ENCODE measurements at regions not wholly inside any gene's neighbourhood (a gene's known extent, or its start where the extent isn't known, plus 50 kb on each side); places are given as distances from the start of the nearest gene placed in this dataset.
"Not testable (repeated sequence)": the region's sequence is repeated elsewhere in the genome, so short reads cannot be mapped to it uniquely, and the experiment has no call there.

DNA sequence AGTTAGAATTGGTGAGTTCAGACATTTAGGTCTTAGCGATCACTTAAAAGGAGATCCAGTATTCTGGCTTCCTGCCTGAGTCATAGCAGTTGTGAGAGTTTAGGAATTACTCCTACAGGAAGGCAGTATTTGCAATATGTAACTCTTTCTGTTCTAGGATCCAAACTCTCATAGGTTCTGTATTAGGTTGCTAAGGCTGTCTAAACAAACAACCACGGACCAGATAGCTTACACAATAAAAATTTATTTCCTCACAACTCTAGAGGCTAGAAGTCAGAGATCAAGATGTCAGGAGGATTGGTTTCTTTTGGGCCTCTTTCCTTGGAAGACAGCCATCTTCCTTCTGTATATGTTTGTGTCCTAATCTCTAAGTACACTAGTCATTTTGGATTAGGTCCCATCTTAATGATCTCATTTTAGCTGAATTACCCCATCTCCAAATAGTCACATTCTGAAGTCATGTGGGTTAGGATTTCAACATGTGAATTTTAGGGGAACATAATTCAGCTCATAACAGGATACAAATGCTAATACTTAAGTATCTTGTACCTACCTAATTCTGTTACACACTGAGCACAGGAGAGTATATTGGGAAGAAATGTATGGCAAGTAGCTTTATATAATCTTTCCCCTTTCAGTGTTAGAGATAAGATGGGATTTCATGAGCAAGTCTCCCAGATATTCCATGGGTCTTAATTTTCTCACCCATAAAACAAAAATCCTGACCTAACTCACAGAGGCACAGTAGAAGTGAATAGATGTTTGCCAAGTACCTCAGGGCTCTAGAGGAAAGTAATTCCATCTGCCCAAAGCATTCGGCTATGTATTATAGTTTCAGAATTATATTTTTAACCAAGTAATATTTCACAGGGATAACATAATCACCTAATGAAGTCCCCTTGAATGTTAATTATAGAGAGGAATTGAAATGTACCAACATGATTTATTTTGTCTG is 144.4 kb downstream of the PTBP2 start:
- no peak for DNase-seq

DNA sequence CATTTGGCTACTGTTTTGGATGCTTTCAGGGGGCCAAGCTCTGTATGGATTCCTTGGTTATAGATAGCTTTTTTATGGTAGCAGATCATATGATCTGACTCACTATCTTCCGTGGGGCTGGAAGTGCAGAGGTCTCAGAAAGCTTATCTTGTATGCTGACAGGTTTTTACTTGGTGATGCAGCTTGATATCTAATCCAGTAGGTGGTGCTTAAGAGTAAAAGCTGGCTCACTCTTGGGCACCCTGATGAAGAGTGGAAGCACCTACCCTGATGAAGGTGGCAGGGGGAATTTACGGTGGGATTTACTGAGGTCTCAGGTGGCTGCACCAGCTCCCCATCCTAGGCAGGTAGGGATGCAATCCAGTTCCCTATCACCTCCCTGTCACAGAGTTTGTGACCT is 151.2 kb downstream of the PTBP2 start:
- no peak for DNase-seq

GRCh38 chr1:96878640-96879039 is 157.1 kb downstream of the PTBP2 start:
- no peak for DNase-seq

- DNase-seq: no peak
Measured at GRCh38 chr1:96880626-96881025, 159.0 kb downstream of the PTBP2 start.

DNA sequence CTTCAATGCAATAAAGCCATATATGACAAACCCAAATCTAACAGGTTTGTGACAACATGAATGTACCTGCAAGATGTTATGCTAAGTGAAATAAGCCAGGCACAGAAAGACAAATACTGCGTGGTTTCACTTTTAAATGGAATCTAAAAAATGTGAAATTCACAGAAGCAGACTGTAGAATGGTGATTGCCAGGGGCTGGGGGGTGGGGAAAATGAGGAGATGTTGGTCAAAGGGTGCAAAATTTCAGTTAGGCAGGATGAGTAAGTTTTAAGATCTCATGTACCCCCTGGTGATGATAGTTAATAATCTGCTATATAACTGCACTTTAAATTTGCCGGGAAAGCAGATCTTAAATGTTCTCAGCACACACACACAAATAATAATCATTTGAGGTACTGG is 160.5 kb downstream of the PTBP2 start:
- no peak for DNase-seq

DNA sequence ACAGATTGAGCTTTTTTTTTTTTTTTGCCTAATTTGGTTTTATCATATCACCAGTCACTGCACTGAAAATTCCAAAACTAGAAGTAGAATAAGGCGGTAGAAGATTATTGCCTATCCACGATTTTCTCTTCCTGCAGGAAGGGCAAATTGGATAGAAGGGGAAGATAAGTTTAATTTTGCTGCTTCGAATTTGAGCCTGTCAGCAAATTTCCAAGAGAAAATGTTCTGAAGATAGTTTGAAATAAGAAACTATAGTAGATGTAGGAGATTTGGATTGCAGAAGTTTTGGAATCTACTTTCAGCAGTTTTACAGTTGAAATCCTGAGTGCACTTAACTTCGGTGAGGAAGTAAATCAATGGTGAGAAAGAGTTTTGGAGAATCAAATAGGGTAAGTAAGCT is 164.9 kb downstream of the PTBP2 start:
- no peak for DNase-seq

DNA sequence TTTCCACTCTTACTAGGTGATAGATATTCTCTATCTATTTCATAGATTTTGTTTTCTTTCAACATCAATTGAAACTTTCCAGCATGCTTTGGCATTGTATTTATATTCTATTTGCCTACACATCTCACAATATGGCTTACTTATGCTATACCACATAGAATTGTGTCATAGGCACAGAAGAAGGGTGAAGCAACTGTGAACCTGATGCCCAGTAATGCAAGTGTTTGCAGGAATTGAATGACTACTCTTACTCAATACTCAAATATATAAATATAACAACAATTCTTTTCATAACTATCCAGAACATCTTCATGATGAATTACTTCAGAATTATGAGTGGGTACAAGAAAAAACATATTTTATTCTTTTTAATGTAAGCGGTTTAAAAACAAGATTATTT is 165.9 kb downstream of the PTBP2 start:
- no peak for DNase-seq

GRCh38 chr1:96901783-96902363 is 180.3 kb downstream of the PTBP2 start:
- DNase-seq: no peak

GRCh38 chr1:96912248-96912647 is 190.7 kb downstream of the PTBP2 start:
- no peak for DNase-seq

GRCh38 chr1:96915701-96916100 is 194.1 kb downstream of the PTBP2 start:
- DNase-seq: not testable (repeated sequence)

DNA sequence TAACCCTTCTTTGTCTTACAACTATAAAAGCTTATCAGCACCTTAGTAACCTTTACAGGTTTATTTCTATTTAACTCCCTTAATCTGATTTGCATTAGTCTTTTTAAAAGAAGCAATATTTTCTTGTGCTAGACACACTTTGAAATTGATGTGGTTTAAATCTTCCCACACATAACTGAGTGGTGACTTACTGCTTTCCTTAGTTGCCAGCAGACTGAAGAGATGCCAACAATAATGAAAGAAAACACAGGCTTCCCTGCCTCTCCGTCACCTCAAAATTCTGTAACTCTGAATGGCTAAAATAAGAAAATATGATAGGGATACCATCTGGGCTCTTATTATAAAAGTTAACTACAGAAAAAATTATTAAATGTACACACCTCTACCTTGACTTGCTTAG is 196.8 kb downstream of the PTBP2 start:
- DNase-seq: no peak

- DNase-seq: no peak
Measured at GRCh38 chr1:96922181-96922580, 200.6 kb downstream of the PTBP2 start.

DNA sequence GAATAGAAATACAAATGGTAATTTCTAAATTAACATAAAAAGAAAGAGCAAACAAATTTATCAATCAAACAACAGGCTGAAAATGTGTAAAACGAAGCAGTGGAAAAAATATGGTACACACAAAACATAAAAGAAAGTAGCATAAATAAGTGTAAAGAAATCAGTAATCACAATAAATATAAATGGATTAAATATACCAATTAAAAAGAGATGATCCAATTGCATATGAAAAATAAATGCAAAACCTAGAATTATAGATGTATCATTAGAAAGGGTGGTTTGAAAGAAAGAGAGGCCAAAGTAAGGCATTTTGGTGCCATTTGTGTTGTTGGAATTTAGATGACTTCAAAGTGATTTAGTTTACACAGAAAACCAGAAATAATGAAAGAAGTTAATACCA is 202.2 kb downstream of the PTBP2 start:
- DNase-seq: no peak

DNA sequence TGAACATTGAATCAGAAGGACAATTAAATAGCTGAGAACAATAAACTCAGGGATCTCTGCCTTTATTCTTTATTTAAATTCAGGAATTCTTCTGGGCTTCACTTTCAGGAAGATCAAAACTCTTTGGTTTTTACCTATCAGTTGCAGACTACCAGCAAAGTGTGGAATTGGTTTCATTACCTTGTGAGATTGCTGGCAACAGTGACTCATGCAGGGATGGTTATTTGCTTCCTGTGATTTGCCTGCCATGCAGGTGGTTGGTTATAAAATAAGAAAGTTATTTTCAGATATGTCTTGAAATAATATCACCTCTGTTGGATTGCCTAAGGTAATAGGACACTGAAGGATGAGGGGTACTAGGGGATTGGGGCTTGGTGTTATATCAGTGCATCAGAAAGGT is 204.6 kb downstream of the PTBP2 start:
- no peak for DNase-seq

- no peak for DNase-seq
Measured at GRCh38 chr1:96927125-96927524, 205.5 kb downstream of the PTBP2 start.

DNA sequence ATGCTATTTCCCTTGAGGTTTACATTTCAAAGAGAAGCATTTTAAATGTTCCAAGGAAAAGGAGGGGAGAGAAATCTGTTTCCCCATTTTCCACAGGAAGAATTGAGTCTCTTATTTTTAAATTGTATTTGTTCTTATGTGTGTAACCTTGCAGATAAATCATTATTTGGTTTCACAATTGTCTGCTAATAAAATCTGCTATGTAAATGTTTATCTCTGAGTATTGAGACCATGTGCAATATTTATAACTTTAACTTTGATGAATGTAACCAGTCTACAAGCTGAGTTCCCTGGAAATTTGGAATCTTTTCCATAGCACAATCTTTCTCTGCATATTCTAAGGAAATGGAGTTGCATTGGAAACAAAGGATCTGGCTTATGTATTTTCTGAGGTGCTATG is 209.6 kb downstream of the PTBP2 start:
- DNase-seq: no peak

DNA sequence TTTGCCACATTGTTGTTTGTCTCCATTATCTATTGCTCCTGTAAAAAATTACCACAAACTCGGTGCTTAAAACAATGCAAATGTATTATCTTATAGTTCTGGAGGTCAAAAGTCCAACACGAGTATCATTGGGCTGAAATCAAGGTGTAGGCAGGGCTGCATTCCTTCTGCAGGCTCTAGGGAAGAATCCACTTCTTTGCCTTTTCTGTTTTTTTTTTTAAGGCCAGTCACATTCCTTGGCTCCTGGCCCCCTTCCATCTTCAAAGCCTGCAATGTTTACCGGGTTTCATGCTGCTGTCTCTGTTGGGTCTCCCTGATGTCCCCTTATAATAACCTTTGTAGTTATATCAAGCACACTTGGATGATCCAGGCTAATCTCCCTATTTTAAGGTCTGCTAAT is 212.7 kb downstream of the PTBP2 start:
- no peak for DNase-seq

DNA sequence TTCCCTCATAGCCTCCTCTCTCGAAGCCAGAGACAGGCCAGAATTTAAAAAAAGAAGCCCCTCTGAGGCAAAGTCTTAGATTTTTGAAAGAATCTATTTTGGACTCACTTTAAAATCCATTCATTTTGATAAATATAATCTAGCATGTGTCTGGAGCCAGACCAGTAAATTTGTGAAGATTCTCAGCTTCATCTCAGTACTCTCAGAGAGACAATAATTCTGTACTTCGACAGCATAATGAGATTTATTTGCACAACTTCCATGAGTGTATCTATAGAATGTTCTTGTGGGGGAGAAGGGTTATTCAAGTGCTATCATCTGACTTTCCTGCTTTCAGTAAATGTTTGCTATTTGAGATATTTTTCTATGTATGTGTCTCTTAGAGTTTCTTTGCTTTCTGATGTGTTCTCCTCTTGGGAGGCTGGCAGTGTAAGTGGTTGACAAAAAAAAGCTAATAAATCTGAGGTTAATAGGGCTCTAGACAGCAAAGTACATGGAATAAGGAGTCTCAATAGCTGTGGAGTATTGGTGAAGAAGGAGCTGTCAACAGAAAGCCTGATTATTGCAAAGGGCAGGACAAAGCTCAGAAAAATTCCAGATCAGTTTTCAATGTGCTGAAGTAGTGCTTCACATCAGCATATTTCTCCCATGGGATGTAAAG is 223.0 kb downstream of the PTBP2 start:
- no peak for DNase-seq

DNA sequence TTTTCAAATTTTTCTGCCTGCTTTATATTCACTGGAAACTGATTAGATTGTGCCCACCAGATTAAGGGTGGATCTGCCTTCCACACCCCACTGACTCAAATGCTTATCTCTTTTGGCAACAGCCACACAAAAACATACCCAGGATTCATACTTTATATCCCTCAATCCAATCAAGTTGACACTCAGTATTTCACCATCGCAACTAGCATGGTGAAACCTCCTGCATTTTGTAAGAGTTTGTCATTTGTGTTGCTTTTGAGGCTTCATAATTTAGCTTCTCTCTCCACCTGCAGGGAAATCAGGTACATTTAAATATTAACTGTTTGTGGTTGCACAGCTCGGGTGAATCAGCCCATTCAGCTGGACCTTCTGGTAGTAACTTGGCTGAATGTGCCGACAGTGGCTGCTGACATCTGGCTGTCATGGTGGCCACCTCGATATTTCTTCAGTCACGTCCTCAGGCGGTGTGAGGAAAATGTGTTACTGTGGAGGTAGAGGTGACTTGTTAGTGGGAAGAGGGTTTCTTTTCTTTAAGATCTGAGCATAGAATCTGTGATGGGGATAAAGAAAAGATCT is 224.0 kb downstream of the PTBP2 start:
- DNase-seq: no peak

GRCh38 chr1:96955307-96956012 is 233.9 kb downstream of the PTBP2 start:
- no peak for DNase-seq

DNA sequence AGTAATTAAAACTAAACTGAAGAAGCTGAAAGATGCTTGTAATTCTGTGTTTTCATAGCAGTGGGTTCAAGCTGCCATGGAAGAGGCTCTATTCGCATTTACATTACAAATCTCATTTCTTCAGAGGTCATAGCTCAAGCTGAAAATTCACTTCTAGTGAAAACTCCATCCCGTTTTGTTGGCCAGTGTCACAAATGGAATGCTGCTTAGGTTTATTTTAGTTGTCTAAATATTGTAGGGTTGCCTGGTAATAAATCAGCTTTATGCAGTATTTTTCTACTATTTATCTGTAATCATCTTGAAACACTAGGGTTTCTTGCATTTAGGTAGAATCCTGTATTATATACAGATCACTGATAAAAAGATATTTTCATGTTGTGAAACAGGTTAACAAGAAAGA is 240.6 kb downstream of the PTBP2 start:
- DNase-seq: no peak

DNA sequence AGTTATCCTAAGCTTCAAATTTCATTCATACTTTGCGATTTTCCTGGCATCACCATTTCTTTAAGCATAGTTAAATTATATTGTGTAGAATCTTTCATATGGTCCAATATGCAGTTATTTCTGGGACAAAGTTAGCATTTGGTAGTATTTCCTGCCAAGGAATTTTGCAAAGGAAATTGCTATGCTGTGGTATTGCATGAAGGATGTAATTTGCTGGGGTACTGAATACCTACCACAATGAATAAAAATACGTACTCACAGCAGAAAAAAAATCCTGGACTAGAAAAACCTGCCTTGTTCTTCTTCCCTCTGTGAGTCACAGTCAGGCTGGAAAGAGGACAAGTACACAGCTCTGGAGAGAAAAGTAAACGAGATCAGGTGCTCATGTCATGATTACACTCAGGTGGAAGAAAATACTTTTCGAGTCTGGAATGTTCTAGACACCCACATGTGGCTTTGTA is 241.2 kb downstream of the PTBP2 start:
- DNase-seq: no peak

DNA sequence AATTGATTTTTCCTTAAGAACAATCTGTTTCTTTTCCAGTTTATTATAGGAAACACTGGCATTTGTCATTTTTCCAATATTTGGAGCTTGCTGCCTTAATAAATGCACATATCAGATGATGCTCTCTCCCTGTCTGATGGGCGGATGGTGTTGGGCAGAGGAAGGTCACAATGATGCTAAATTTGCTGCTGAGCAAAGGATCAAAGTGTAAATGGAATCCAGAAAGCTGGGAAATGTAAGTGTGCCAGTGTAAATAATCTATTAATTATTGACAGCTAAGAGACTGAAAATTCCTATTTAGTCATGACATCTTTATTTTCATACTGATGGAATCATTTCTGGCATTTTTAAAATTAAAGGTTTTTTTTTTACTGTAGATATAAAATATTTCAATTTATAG is 243.2 kb downstream of the PTBP2 start:
- no peak for DNase-seq

Measured in NCI-H1694 treated with DMSO at 0.1 percent for 48 hours (cell line).